H1 (cell line): ENCODE measurements at regions not wholly inside any gene's neighbourhood (a gene's known extent, or its start where the extent isn't known, plus 50 kb on each side); places are given as distances from the start of the nearest gene placed in this dataset.

ENCODE experiments used
- EZH2 ChIP-seq: fragments of 200-600 bp; sonication (generic); IDR thresholded peaks from 2 replicates; pipeline ENCODE4 v1.7.1; 2012; ENCODE audit warnings: low read depth, mild to moderate bottlenecking, moderate library complexity, low read length, inconsistent platforms; ENCODE audit not compliant: severe bottlenecking
- HDAC6 ChIP-seq: IDR thresholded peaks from one replicate; pipeline ENCODE4 v1.7.1; 2012; ENCODE audit warnings: low read depth, mild to moderate bottlenecking, inconsistent platforms, low read length, moderate library complexity
- KDM1A ChIP-seq: fragments of 200-600, 300-600 bp; sonication (generic); IDR thresholded peaks from 2 replicates; pipeline ENCODE4 v1.7.1; 2016; ENCODE audit warnings: mild to moderate bottlenecking, low read length, borderline replicate concordance
- RBBP5 ChIP-seq: IDR thresholded peaks from 2 replicates; pipeline ENCODE4 v1.7.1; 2012; ENCODE audit warnings: low read depth, mild to moderate bottlenecking, inconsistent platforms, low read length, moderate library complexity, borderline replicate concordance
- SP1 ChIP-seq: IDR thresholded peaks from 2 replicates; pipeline ENCODE4 v1.6.1; 2011; ENCODE audit warnings: low read depth, low read length
- TEAD4 ChIP-seq: IDR thresholded peaks from 2 replicates; pipeline ENCODE4 v1.6.1; 2012; ENCODE audit warnings: low read depth, low read length, inconsistent platforms, mixed read lengths
- ZNF274 ChIP-seq: IDR thresholded peaks from 2 replicates; pipeline ENCODE4 v1.7.0; 2012; ENCODE audit warnings: low read length, borderline replicate concordance; ENCODE audit errors: extremely low read depth
- TF ChIP-seq, protein P1 (sequence below), 3 experiments: IDR thresholded peaks; 1 replicate in 2 of 3; 2 replicates in 1 of 3; pipeline versions ENCODE4 v1.5.1 to v1.6.1; 2011; ENCODE audit warnings: low read length in 3 of 3, mild to moderate bottlenecking in 3 of 3, inconsistent platforms in 2 of 3, low read depth in 1 of 3, moderate library complexity in 1 of 3; ENCODE audit not compliant: insufficient read depth in 1 of 3; ENCODE audit errors: control extremely low read depth in 1 of 3
- TF ChIP-seq, protein P2 (sequence below): IDR thresholded peaks from 2 replicates; pipeline ENCODE4 v1.6.1; 2012; ENCODE audit warnings: inconsistent platforms

DNA sequence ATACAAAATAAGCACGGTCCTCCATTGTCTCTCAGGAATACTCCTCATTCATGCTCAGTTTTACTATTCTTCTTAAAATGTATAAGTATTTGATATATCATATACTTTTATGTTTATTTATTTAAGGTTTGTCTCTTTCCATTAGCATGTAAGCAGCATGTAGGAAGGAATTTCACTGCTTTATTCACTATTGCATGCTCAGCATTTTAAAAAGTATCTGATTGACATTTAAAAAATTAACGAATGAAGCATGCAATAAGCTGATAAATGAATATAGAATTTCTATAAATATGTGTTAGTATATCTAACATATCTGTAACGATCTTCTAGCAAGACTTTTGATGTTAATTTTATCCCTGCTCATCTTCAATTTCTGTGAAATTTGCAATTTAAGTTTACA lies 402.7 kb upstream of the BRINP3 start:
- TF ChIP-seq, protein P1, sequence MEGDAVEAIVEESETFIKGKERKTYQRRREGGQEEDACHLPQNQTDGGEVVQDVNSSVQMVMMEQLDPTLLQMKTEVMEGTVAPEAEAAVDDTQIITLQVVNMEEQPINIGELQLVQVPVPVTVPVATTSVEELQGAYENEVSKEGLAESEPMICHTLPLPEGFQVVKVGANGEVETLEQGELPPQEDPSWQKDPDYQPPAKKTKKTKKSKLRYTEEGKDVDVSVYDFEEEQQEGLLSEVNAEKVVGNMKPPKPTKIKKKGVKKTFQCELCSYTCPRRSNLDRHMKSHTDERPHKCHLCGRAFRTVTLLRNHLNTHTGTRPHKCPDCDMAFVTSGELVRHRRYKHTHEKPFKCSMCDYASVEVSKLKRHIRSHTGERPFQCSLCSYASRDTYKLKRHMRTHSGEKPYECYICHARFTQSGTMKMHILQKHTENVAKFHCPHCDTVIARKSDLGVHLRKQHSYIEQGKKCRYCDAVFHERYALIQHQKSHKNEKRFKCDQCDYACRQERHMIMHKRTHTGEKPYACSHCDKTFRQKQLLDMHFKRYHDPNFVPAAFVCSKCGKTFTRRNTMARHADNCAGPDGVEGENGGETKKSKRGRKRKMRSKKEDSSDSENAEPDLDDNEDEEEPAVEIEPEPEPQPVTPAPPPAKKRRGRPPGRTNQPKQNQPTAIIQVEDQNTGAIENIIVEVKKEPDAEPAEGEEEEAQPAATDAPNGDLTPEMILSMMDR (IDR thresholded peaks at IDR 0.05; ENCODE audit: control extremely low read depth in 1 of 3, insufficient read depth in 1 of 3, low read depth in 1 of 3, low read length in 3 of 3): no peak
- no peak for TF ChIP-seq RBBP5
- TF ChIP-seq ZNF274: no peak
- TF ChIP-seq SP1: no peak
- TF ChIP-seq EZH2: no peak
- no peak for TF ChIP-seq TEAD4
- TF ChIP-seq KDM1A: no peak
- TF ChIP-seq, protein P2, sequence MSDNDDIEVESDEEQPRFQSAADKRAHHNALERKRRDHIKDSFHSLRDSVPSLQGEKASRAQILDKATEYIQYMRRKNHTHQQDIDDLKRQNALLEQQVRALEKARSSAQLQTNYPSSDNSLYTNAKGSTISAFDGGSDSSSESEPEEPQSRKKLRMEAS: no peak
- no peak for TF ChIP-seq HDAC6
